AML-193 (cell line): ENCODE measurements at regions not wholly inside any gene's neighbourhood (a gene's known extent, or its start where the extent isn't known, plus 50 kb on each side); places are given as distances from the start of the nearest gene placed in this dataset.

Experiments used
- DNase-seq, 2 experiments: peaks; one replicate each; lab custom pipeline; 2025; lab: John Stamatoyannopoulos, UW

DNA sequence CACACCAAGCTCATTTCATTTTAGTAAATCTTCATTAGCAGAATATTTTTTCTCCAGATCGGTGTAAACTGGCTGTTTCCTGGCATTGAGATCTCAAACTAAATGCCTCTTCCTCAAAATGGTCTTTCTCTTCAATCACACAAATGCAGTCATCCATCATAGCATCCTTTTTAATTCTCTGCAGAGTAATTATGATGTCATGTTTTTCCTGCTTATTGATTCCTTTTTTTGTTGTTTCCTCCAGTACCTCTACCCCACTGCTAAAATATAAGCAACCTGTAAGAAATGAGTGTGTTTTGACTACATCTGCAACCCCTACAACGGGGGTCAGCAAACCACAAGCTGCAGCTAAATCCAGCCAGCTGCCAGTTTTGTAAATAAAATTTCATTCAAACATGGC is 65.6 kb upstream of the TOM1L1 start:
- no peak for DNase-seq

- DNase-seq: no peak
Measured at GRCh38 chr17:54836723-54837462, 63.8 kb upstream of the TOM1L1 start.

- no peak for DNase-seq
Measured at GRCh38 chr17:54838651-54839421, 61.8 kb upstream of the TOM1L1 start.

DNA sequence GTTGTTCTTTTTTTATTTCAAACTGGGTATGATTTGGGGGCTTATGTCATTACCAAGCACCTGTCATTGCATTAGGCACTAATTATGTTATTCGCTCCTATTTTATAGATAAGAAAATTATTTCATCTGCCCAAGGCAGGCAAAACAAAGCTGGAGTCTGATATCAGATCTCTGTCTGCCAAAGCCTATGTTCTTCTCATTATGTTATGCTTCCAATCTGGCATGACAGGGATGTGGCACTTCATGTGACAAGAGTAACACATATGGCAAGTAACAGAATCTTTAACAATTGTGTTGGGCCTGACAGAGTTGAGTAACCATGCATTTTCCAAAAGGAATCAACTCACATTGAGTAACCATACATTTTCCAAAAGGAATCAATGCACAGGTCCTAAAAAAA is 61.2 kb upstream of the TOM1L1 start:
- DNase-seq: no peak

DNA sequence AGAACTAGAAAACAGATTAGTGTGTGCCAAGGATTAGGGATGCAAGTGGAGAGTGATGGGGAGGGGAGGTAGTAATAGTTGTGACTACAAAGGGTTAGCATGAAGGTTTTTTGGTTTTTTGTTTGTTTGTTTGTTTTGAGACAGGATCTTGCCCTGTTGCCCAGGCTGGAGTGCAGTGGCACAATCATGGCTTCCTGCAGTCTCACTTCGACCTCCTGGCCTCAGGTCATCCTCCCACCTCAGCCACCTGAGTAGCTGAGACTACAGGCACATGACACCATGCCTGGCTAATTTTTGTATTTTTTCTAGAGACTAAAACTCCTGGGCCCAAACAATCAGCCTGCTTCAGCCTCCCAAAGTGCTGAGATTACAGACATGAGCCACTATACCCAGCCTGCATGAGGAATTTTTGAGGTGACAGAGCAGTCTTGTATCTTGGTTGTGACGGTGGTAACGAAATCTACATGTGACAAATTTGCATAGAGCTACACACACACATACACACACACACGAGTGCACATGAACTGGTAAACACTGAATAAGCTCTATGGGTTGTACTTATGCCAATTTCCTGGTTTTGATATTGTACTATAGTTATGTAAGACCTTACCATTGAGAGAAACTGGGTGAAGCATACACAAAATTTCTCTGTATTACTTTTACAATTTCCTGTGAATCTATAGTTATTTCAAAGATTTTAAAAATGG is 59.6 kb upstream of the TOM1L1 start:
- no peak for DNase-seq

DNA sequence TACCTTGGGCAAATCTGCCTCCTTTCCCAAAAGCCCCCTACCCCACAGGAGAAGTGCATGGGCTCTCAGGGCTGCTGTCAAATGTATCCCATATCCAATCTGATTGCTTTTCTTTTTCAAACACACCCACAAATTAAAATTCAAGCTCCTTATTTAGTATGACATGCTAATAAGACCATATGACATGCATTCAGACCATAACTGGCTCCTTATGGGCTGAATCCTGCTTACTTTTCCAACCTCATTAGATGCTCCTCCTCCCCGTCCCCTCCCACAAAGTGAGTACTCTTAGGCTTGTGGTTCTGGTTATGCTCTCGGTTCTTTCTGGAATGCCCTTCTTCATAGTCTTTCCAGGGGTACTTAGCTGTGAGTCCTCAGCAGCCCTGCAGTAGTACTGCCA is 59.0 kb upstream of the TOM1L1 start:
- no peak for DNase-seq

GRCh38 chr17:54844233-54844632 is 56.4 kb upstream of the TOM1L1 start:
- DNase-seq: no peak

DNA sequence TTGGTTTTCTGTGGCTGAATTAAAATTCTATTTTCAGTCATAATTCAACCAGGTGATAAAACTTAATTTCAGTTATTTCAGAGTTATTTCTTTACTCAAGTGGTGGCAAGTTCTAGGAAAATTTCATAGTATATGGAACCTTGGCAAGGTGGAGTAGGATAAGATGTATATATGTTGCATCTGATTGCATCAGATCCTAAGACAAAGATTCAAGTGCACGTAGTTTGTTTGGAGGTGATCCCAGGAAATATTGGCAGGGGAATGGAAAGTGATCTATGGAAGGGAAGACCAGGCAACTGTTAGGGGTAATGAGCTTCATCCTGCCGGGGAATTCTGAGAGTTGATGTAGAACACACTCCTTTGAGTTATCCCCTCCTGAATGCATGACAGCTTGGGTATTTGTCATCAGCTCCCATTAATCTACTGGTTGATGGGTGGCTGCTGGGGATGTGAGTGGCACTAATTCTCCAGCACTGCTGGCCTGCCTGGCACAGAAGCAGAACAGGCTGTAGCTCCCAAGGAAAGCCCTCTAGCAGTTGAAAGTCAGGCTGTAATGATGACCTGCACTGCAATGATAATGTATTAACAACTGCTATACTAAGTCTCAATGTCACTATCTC is 52.2 kb upstream of the TOM1L1 start:
- DNase-seq: no peak

GRCh38 chr17:54849660-54850059 is 51.0 kb upstream of the TOM1L1 start:
- no peak for DNase-seq
